ENCODE measurements at regions not wholly inside any gene's neighbourhood (a gene's known extent, or its start where the extent isn't known, plus 50 kb on each side); places are given as distances from the start of the nearest gene placed in this dataset.
"Not testable (repeated sequence)": the region's sequence is repeated elsewhere in the genome, so short reads cannot be mapped to it uniquely, and the experiment has no call there.

GRCh38 chr6:169099411-169100202, 154.0 kb downstream of the THBS2 start:
- DNase-seq: no peak

GRCh38 chr6:169098651-169099050, 155.0 kb downstream of the THBS2 start:
- not testable (repeated sequence) for DNase-seq

- no peak for DNase-seq
Observed at GRCh38 chr6:169098116-169098515, 155.5 kb downstream of the THBS2 start.

GRCh38 chr6:169097381-169097959, 156.2 kb downstream of the THBS2 start:
- DNase-seq: no peak

GRCh38 chr6:169096388-169096787, 157.3 kb downstream of the THBS2 start:
- DNase-seq: no peak

- DNase-seq: no peak
Observed at GRCh38 chr6:169095153-169095552, 158.5 kb downstream of the THBS2 start.

- DNase-seq: no peak
Observed at GRCh38 chr6:169094552-169094950, 159.1 kb downstream of the THBS2 start.

- no peak for DNase-seq
Observed at GRCh38 chr6:169093770-169094551, 159.7 kb downstream of the THBS2 start.

- DNase-seq: no peak
Observed at GRCh38 chr6:169093066-169093723, 160.5 kb downstream of the THBS2 start.

GRCh38 chr6:169092375-169092774, 161.3 kb downstream of the THBS2 start:
- DNase-seq: no peak

GRCh38 chr6:169090514-169091127, 163.0 kb downstream of the THBS2 start:
- not testable (repeated sequence) for DNase-seq

GRCh38 chr6:169088762-169089161, 164.9 kb downstream of the THBS2 start:
- no peak for DNase-seq

GRCh38 chr6:169087443-169088041, 166.1 kb downstream of the THBS2 start:
- DNase-seq: no peak

GRCh38 chr6:169086616-169087015, 167.0 kb downstream of the THBS2 start:
- not testable (repeated sequence) for DNase-seq

- DNase-seq: no peak
Observed at GRCh38 chr6:169086020-169086419, 167.6 kb downstream of the THBS2 start.

- no peak for DNase-seq
Observed at GRCh38 chr6:169085466-169085865, 168.2 kb downstream of the THBS2 start.

GRCh38 chr6:169084557-169084956, 169.1 kb downstream of the THBS2 start:
- DNase-seq: not testable (repeated sequence)

- no peak for DNase-seq
Observed at GRCh38 chr6:169084067-169084466, 169.6 kb downstream of the THBS2 start.

- no peak for DNase-seq
Observed at GRCh38 chr6:169083508-169083874, 170.2 kb downstream of the THBS2 start.

- no peak for DNase-seq
Observed at GRCh38 chr6:169082817-169083507, 170.7 kb downstream of the THBS2 start.

GRCh38 chr6:169082093-169082492, 171.6 kb downstream of the THBS2 start:
- no peak for DNase-seq

- DNase-seq: no peak
Observed at GRCh38 chr6:169081248-169081647, 172.4 kb downstream of the THBS2 start.

Measured in stimulated activated CD4-positive, alpha-beta T cell treated with anti-CD3 and anti-CD28 coated beads, Interleukin-4, amount 100 ng/mL, for 4 hours (primary cell).